ENCODE measurements at regions not wholly inside any gene's neighbourhood (a gene's known extent, or its start where the extent isn't known, plus 50 kb on each side); places are given as distances from the start of the nearest gene placed in this dataset.

DNA sequence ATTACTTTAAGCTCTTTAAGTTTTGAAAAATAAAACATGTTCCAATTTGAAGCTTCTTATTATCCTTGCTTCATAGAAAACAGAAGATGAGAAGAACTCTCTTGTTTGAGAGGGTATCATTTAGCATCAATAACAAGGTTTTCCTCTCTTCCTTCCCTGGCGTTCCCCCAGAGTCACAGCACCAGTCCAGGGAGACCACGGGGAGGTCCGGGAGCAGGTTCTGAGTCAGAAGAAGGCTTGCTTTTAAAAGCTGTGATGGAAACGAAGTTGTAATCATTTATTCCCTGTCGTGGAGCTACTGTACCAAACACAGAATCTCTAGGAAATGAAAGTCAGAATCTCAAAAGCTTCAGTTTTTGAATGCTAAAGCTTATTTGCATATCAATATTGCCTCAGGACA is 174.0 kb upstream of the LSM14A start:
- TF ChIP-seq, protein P1, sequence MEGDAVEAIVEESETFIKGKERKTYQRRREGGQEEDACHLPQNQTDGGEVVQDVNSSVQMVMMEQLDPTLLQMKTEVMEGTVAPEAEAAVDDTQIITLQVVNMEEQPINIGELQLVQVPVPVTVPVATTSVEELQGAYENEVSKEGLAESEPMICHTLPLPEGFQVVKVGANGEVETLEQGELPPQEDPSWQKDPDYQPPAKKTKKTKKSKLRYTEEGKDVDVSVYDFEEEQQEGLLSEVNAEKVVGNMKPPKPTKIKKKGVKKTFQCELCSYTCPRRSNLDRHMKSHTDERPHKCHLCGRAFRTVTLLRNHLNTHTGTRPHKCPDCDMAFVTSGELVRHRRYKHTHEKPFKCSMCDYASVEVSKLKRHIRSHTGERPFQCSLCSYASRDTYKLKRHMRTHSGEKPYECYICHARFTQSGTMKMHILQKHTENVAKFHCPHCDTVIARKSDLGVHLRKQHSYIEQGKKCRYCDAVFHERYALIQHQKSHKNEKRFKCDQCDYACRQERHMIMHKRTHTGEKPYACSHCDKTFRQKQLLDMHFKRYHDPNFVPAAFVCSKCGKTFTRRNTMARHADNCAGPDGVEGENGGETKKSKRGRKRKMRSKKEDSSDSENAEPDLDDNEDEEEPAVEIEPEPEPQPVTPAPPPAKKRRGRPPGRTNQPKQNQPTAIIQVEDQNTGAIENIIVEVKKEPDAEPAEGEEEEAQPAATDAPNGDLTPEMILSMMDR (IDR thresholded peaks at IDR 0.05): no peak
- TF ChIP-seq POLR2A (IDR thresholded peaks at IDR 0.05): no peak
- TF ChIP-seq POLR2AphosphoS5 (IDR thresholded peaks at IDR 0.05): no peak

Measured in prostate gland (tissue), 2 donors.